Choroid plexus epithelial cell (primary cell): ENCODE measurements at regions not wholly inside any gene's neighbourhood (a gene's known extent, or its start where the extent isn't known, plus 50 kb on each side); places are given as distances from the start of the nearest gene placed in this dataset.

Experiments
- DNase-seq: peaks from one replicate; pipeline ENCODE4 v3.0.0-alpha.2; 2010; ENCODE audit warnings: low read depth
- H3K4me3 ChIP-seq: 2 replicates; pipeline ENCODE4 v1.5.1; 2011; ENCODE audit warnings: low read depth, mild to moderate bottlenecking, control low read depth, low read length, moderate library complexity
- CTCF ChIP-seq: conservative IDR thresholded peaks from 2 replicates; pipeline ENCODE4 v1.5.1; 2011; ENCODE audit warnings: low read depth, mild to moderate bottlenecking, control low read depth, inconsistent platforms, low read length, moderate library complexity

- H3K4me3 ChIP-seq: no peak overlapping the region
- no peak for DNase-seq
- no peak for TF ChIP-seq CTCF
These were observed 63.2 kb downstream of the DIPK2A start for GRCh38 chr3:144034715-144035290.

- no peak overlapping the region for H3K4me3 ChIP-seq
- DNase-seq: no peak
- TF ChIP-seq CTCF: no peak
These were observed 64.9 kb downstream of the DIPK2A start for GRCh38 chr3:144036498-144036897.

- DNase-seq: peak; percentile 10
- H3K4me3 ChIP-seq: no peak overlapping the region
- TF ChIP-seq CTCF: no peak
These were observed 68.0 kb downstream of the DIPK2A start for GRCh38 chr3:144039661-144040060.

- no peak for TF ChIP-seq CTCF
- H3K4me3 ChIP-seq: no peak overlapping the region
- no peak for DNase-seq
These were observed 70.4 kb downstream of the DIPK2A start for GRCh38 chr3:144041960-144042556.

GRCh38 chr3:144045766-144046165, 74.1 kb downstream of the DIPK2A start:
- no peak for TF ChIP-seq CTCF
- H3K4me3 ChIP-seq: no peak overlapping the region
- peak; percentile 33 for DNase-seq

- H3K4me3 ChIP-seq: no peak overlapping the region
- no peak for DNase-seq
- no peak for TF ChIP-seq CTCF
These were observed 77.8 kb downstream of the DIPK2A start for GRCh38 chr3:144049374-144049773.

GRCh38 chr3:144051211-144051610, 79.6 kb downstream of the DIPK2A start:
- DNase-seq: no peak
- no peak overlapping the region for H3K4me3 ChIP-seq
- TF ChIP-seq CTCF: no peak
